BJ (cell line): ENCODE measurements at regions not wholly inside any gene's neighbourhood (a gene's known extent, or its start where the extent isn't known, plus 50 kb on each side); places are given as distances from the start of the nearest gene placed in this dataset.

ENCODE experiments used
- CTCF ChIA-PET: fragments of 350-600 bp; formaldehyde crosslinking; extraction: SDS; loops from one replicate; lab custom pipeline; 2021; ENCODE audit warnings: antibody characterized with exemption, inconsistent platforms; lab: Yijun Ruan, JAX
- POLR2A ChIA-PET: fragments of 300-600 bp; sonication (Branson Sonifier 250); formaldehyde crosslinking; extraction: SDS; loops from one replicate; lab custom pipeline; 2021; ENCODE audit warnings: antibody characterized with exemption; lab: Charles Lee
- DNase-seq: peaks from one replicate; pipeline ENCODE4 v3.0.0-alpha.2; 2011; ENCODE audit warnings: low read depth
- H3K27me3 ChIP-seq: 2 replicates; pipeline ENCODE4 v1.6.0; 2011; ENCODE audit warnings: low read length; ENCODE audit not compliant: control insufficient read depth, insufficient read depth
- H3K36me3 ChIP-seq: 2 replicates; pipeline ENCODE4 v1.5.1; 2011; ENCODE audit warnings: low read length; ENCODE audit not compliant: control insufficient read depth, insufficient read depth
- H3K4me3 ChIP-seq: 2 replicates; pipeline ENCODE4 v1.5.1; 2011; ENCODE audit warnings: low read depth, mild to moderate bottlenecking, control low read depth, low read length
- CTCF ChIP-seq: IDR thresholded peaks from 2 replicates; pipeline ENCODE4 v1.5.1; 2011; ENCODE audit warnings: low read depth, mild to moderate bottlenecking, control low read depth, inconsistent platforms, low read length, moderate library complexity; ENCODE audit not compliant: insufficient read depth

GRCh38 chr3:64454179-64454578 lies 228.9 kb upstream of the PRICKLE2 start:
- no peaks in the 10 kb centered on the region for H3K36me3 ChIP-seq
- POLR2A ChIA-PET: no interaction called here
- CTCF ChIA-PET: interaction anchor here (1.3 to 1.6 kb wide), 2 partner anchors 9 to 11 kb away, joined by 3 to 4 read pairs; no protein-coding TSS in a partner anchor
- TF ChIP-seq CTCF: no peak
- peaks cover 13% of the 10 kb centered on the region for H3K27me3 ChIP-seq
- H3K4me3 ChIP-seq: no peak overlapping the region
- no peak for DNase-seq

- ChIA-PET POLR2A (no interaction called here), CTCF (interaction anchor here (0.9 to 1.3 kb wide), 3 partner anchors 13 to 428 kb away, joined by 3 to 4 read pairs (median 3); partner anchors contain the start of gene PSMD6)
- no peak for DNase-seq
- peaks cover 14% of the 10 kb centered on the region for H3K27me3 ChIP-seq
- TF ChIP-seq CTCF: no peak
- no peaks in the 10 kb centered on the region for H3K36me3 ChIP-seq
- no peak overlapping the region for H3K4me3 ChIP-seq
Measured at GRCh38 chr3:64451283-64452012, 226.2 kb upstream of the PRICKLE2 start.

- POLR2A ChIA-PET: no interaction called here
- no peak overlapping the region for H3K4me3 ChIP-seq
Measured at GRCh38 chr3:64450396-64450956, 225.2 kb upstream of the PRICKLE2 start.

GRCh38 chr3:64449026-64449425 lies 223.8 kb upstream of the PRICKLE2 start:
- no peak for TF ChIP-seq CTCF
- no peak for DNase-seq
- Histone ChIP-seq H3K4me3 (no peak overlapping the region), H3K36me3 (no peaks in the 10 kb centered on the region), H3K27me3 (peaks cover 26% of the 10 kb centered on the region)
- ChIA-PET CTCF (no interaction called here), POLR2A (no interaction called here)

More at GRCh38 chr3:64450396-64450956, 225.2 kb upstream of the PRICKLE2 start:
- DNase-seq: no peak
- no peak for TF ChIP-seq CTCF
- peaks cover 22% of the 10 kb centered on the region for H3K27me3 ChIP-seq
- CTCF ChIA-PET: no interaction called here
- H3K36me3 ChIP-seq: no peaks in the 10 kb centered on the region

GRCh38 chr3:64445944-64446300 lies 220.7 kb upstream of the PRICKLE2 start:
- Histone ChIP-seq H3K36me3 (no peaks in the 10 kb centered on the region), H3K4me3 (no peak overlapping the region), H3K27me3 (peaks cover 36% of the 10 kb centered on the region)
- ChIA-PET POLR2A (no interaction called here), CTCF (interaction anchor here (1.3 kb wide), 1 partner anchor 17 kb away, joined by 4 read pairs; no protein-coding TSS in a partner anchor)
- no peak for DNase-seq
- no peak for TF ChIP-seq CTCF
